ENCODE measurements at regions not wholly inside any gene's neighbourhood (a gene's known extent, or its start where the extent isn't known, plus 50 kb on each side); places are given as distances from the start of the nearest gene placed in this dataset.

DNA sequence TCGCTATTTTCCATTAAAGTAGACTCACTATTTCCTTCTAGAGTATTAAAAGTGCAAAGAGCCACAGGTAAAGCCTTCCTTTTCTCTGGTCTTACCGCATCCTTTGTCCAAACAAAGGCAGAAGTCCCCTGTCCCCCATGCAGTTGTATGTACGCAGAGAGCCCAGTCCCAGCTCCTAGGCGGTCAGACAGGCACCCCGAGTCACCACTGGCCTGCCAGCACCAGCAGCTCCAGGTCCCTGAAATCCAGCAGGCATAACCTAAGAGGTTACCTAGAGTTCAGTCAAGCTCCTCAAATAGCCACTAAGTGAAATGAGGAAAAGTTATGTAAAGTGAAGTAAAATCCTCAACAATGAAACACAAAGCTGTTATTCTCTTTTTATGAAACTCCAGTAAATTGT, 60.4 kb upstream of the TWIST2 start:
- H3K9me3 Mint-ChIP-seq: no peaks in the 10 kb centered on the region
- no peak overlapping the region for H3K27ac Mint-ChIP-seq

GRCh38 chr2:238789317-238789806, 58.5 kb upstream of the TWIST2 start:
- H3K36me3 Mint-ChIP-seq: no peaks in the 10 kb centered on the region
- H3K27ac Mint-ChIP-seq: no peak overlapping the region
- no peak for ATAC-seq
- H3K9me3 Mint-ChIP-seq: no peaks in the 10 kb centered on the region
- DNase-seq (ENCODE audit: low spot score in 2 of 2): no peak

More for the DNA sequence above, 60.4 kb upstream of the TWIST2 start:
- no peaks in the 10 kb centered on the region for H3K36me3 Mint-ChIP-seq
- ATAC-seq: no peak
- no peak for DNase-seq (ENCODE audit: low spot score in 2 of 2)

- Mint-ChIP-seq H3K9me3 (no peaks in the 10 kb centered on the region), H3K27ac (peak overlapping the region in 1 of 2 donors; percentile 33), H3K36me3 (no peaks in the 10 kb centered on the region)
- ATAC-seq (no peak), DNase-seq (ENCODE audit: low spot score in 2 of 2) (no peak)
These were observed 57.6 kb upstream of the TWIST2 start for GRCh38 chr2:238790126-238790832.

DNA sequence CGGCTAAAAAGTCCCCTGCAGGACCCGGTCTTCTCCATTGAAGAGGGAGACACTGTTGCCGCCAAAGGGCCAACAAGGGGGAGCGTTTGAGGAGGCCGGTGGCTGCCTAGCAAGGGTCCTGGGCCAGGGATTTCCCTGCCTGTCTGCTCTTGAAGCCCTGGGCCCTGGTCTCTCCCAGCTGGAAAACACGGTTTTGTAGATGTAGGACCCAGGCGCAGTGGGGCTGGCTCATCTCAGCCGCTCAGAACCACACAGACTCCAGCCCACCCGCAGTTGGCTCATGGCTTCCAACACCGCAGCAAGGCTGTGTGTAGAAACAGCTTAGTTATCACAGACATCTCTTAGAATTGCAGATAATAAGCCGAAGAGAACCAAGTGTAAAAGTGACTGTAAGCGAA, 57.1 kb upstream of the TWIST2 start:
- Mint-ChIP-seq H3K27ac (no peak overlapping the region), H3K36me3 (no peaks in the 10 kb centered on the region), H3K9me3 (no peaks in the 10 kb centered on the region)
- ATAC-seq (no peak), DNase-seq (ENCODE audit: low spot score in 2 of 2) (no peak)

DNA sequence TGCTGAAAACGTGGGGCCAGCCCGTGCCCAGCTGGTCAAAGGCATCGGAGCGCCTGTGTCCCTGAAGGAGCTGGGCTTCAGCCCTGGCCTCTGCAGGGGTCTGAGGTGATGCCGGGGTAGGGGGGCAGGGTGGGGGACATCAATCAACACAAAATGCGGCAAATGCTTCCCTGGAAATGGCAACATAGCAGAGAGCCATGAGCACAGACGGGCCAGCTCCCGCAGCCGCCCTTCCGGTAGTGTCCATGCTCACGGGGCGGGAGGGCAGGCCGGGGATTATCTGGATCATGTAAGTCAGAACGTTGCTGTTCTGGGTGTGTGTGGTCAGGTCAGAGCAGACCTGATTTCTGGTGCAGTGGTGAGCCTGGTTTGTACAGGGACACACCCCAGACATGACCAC, 56.5 kb upstream of the TWIST2 start:
- H3K9me3 Mint-ChIP-seq: no peaks in the 10 kb centered on the region
- H3K36me3 Mint-ChIP-seq: no peaks in the 10 kb centered on the region
- H3K27ac Mint-ChIP-seq: no peak overlapping the region
- DNase-seq (ENCODE audit: low spot score in 2 of 2) (no peak), ATAC-seq (no peak)

DNA sequence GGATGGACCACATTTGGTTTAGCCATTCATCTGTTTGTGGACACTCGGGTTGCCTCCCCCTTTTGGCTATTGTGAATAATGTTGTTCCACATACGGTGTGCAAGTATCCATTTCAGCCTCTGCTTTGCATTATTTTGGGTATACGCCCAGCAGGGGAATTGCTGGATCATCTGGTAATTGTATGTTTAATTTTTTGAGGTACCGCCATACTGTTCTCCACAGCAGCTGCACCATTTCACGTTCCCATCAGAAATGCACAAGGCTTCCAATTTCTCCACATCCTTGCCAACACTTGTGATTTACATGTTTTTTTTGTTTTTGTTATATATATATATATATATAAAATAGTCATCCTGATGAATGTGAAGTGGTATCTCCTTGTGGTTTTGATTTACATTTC, 54.6 kb upstream of the TWIST2 start:
- Mint-ChIP-seq H3K9me3 (no peaks in the 10 kb centered on the region), H3K36me3 (no peaks in the 10 kb centered on the region), H3K27ac (no peak overlapping the region)
- DNase-seq (ENCODE audit: low spot score in 2 of 2) (no peak), ATAC-seq (no peak)

GRCh38 chr2:238793801-238794449, 54.0 kb upstream of the TWIST2 start:
- no peak overlapping the region for H3K27ac Mint-ChIP-seq
- no peaks in the 10 kb centered on the region for H3K36me3 Mint-ChIP-seq
- H3K9me3 Mint-ChIP-seq: no peaks in the 10 kb centered on the region
- ATAC-seq (no peak), DNase-seq (ENCODE audit: low spot score in 2 of 2) (no peak)

DNA sequence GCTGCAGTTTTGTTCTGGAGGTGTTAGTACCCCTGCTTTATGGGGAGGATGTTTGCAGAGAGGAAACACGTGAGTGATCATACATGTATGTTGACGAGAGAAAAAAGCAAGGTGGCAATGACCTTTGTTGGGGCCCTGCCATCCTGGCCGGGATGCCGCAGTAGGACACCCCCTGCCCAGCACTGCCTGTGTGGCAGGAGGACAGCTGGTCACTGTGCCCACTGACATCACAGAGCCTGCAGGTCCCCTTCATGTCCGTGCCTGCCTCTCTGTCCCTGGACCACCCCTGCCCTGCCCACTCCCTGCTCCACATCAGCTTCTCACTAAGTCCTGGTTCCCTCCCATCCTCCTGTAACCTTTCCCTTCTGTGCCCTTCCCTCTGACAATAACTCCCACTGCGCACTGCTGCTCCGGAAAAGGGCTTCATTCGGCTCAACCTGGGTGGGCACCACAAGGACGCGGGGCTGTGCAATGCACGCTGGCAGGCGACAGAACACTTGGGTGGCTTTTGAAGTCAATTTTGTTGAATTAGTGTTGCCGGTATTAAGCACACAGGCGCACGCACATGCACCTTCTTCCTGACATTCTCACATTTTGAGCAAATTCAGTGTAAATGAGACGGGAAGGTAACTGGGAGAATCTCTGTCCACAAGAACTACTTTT, 51.5 kb upstream of the TWIST2 start:
- no peak for DNase-seq (ENCODE audit: low spot score in 2 of 2)
- Mint-ChIP-seq H3K9me3 (no peaks in the 10 kb centered on the region), H3K36me3 (no peaks in the 10 kb centered on the region), H3K27ac (no peak overlapping the region)
- no peak for ATAC-seq

DNA sequence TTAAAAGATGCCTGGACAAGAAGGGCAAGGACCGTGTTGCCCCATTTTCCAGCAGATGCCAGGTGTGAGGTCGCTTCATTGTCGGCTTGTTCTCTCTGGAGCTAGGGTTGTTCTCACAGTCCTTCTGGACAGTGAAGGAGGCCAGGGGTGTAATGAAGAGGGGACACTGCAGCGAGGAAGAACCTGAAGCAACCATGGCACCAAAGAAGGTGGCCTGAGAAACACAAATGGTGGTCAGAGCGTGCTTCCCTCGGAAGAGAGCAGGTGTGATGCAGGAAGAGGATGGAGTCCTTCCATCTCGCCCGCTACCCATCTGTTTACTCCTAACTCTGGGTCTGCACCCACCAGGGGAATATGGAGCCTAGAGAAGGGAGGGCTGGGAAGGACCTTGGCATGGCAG, 50.3 kb upstream of the TWIST2 start:
- no peak for DNase-seq (ENCODE audit: low spot score in 2 of 2)
- H3K9me3 Mint-ChIP-seq: no peaks in the 10 kb centered on the region
- H3K27ac Mint-ChIP-seq: no peak overlapping the region
- no peaks in the 10 kb centered on the region for H3K36me3 Mint-ChIP-seq
- no peak for ATAC-seq
